ENCODE measurements at regions not wholly inside any gene's neighbourhood (a gene's known extent, or its start where the extent isn't known, plus 50 kb on each side); places are given as distances from the start of the nearest gene placed in this dataset.
"Not testable (repeated sequence)": the region's sequence is repeated elsewhere in the genome, so short reads cannot be mapped to it uniquely, and the experiment has no call there.

- no peak overlapping the region for H3K27ac ChIP-seq (replicated peaks in 1 of 4)
- peaks cover 0 to 16% (median 13%) of the 10 kb centered on the region in 4 donors for H3K4me1 ChIP-seq
- intact Hi-C loops (cut with DNase I): no loop called here
- DNase-seq (ENCODE audit: extremely low spot score): no peak
- TF ChIP-seq POLR2AphosphoS5 (IDR thresholded peaks at IDR 0.05): no peak
- no peak for TF ChIP-seq EP300 (IDR thresholded peaks at IDR 0.05)
- TF ChIP-seq POLR2A (IDR thresholded peaks at IDR 0.05; ENCODE audit: low read depth): no peak
- no peak for TF ChIP-seq CTCF (IDR thresholded peaks at IDR 0.05)
- no peaks in the 10 kb centered on the region for H3K9me3 ChIP-seq
- WGBS: 79% methylated on average over 2 of the region's 2 CpGs
- H3K36me3 ChIP-seq: no peaks in the 10 kb centered on the region
- H3K27me3 ChIP-seq: no peaks in the 10 kb centered on the region
- no peak overlapping the region for H3K4me3 ChIP-seq
Measured at GRCh38 chr13:79932556-79932955, 408.4 kb downstream of the SPRY2 start.

GRCh38 chr13:79923973-79924556 is 416.9 kb downstream of the SPRY2 start:
- H3K27ac ChIP-seq (replicated peaks in 1 of 4); H3K36me3 ChIP-seq; intact Hi-C loops (cut with DNase I); H3K27me3 ChIP-seq; H3K4me3 ChIP-seq; H3K4me1 ChIP-seq; DNase-seq (ENCODE audit: extremely low spot score): not testable (repeated sequence)
- H3K9me3 ChIP-seq: peaks cover 0 to 20% (median 17%) of the 10 kb centered on the region in 4 donors
- 94% methylated on average over 1 of the region's 1 CpG for WGBS

GRCh38 chr13:79919091-79919490 is 421.8 kb downstream of the SPRY2 start:
- DNase-seq (ENCODE audit: extremely low spot score): no peak
- H3K4me1 ChIP-seq: no peaks in the 10 kb centered on the region
- WGBS: 81% methylated on average over 2 of the region's 2 CpGs
- no peak overlapping the region for H3K27ac ChIP-seq (replicated peaks in 1 of 4)
- no peaks in the 10 kb centered on the region for H3K27me3 ChIP-seq
- H3K9me3 ChIP-seq: peaks cover 0 to 13% (median 10%) of the 10 kb centered on the region in 4 donors
- no peak for TF ChIP-seq POLR2A (IDR thresholded peaks at IDR 0.05; ENCODE audit: low read depth)
- TF ChIP-seq CTCF (IDR thresholded peaks at IDR 0.05): no peak
- no peak for TF ChIP-seq POLR2AphosphoS5 (IDR thresholded peaks at IDR 0.05)
- no peak for TF ChIP-seq EP300 (IDR thresholded peaks at IDR 0.05)
- intact Hi-C loops (cut with DNase I): no loop called here
- H3K36me3 ChIP-seq: no peaks in the 10 kb centered on the region
- no peak overlapping the region for H3K4me3 ChIP-seq

- TF ChIP-seq CTCF (IDR thresholded peaks at IDR 0.05): no peak
- no peak for TF ChIP-seq POLR2A (IDR thresholded peaks at IDR 0.05; ENCODE audit: low read depth)
- TF ChIP-seq POLR2AphosphoS5 (IDR thresholded peaks at IDR 0.05): no peak
- TF ChIP-seq EP300 (IDR thresholded peaks at IDR 0.05): no peak
- intact Hi-C loops (cut with DNase I): no loop called here
- Histone ChIP-seq H3K9me3 (peaks cover 0 to 10% (median 7%) of the 10 kb centered on the region in 4 donors), H3K4me3 (no peak overlapping the region), H3K36me3 (no peaks in the 10 kb centered on the region), H3K27me3 (no peaks in the 10 kb centered on the region), H3K4me1 (no peaks in the 10 kb centered on the region), H3K27ac (replicated peaks in 1 of 4) (no peak overlapping the region)
- 61% methylated on average over 3 of the region's 3 CpGs for WGBS
- DNase-seq (ENCODE audit: extremely low spot score): no peak
Measured at GRCh38 chr13:79918620-79919019, 422.3 kb downstream of the SPRY2 start.

- no peaks in the 10 kb centered on the region for H3K27me3 ChIP-seq
- no peak for TF ChIP-seq POLR2A (IDR thresholded peaks at IDR 0.05; ENCODE audit: low read depth)
- no peak for TF ChIP-seq POLR2AphosphoS5 (IDR thresholded peaks at IDR 0.05)
- TF ChIP-seq CTCF (IDR thresholded peaks at IDR 0.05): no peak
- no peak for TF ChIP-seq EP300 (IDR thresholded peaks at IDR 0.05)
- no peaks in the 10 kb centered on the region for H3K36me3 ChIP-seq
- peaks cover 0 to 8% (median 2%) of the 10 kb centered on the region in 4 donors for H3K9me3 ChIP-seq
- DNase-seq (ENCODE audit: extremely low spot score): no peak
- 93% methylated on average over 3 of the region's 3 CpGs for WGBS
- intact Hi-C loops (cut with DNase I): no loop called here
- no peaks in the 10 kb centered on the region for H3K4me1 ChIP-seq
- H3K27ac ChIP-seq (replicated peaks in 1 of 4): no peak overlapping the region
- no peak overlapping the region for H3K4me3 ChIP-seq
Measured at GRCh38 chr13:79917628-79918027, 423.3 kb downstream of the SPRY2 start.

Data from esophagus muscularis mucosa (tissue), 4 donors.